IMR-90 (cell line): ENCODE measurements at regions not wholly inside any gene's neighbourhood (a gene's known extent, or its start where the extent isn't known, plus 50 kb on each side); places are given as distances from the start of the nearest gene placed in this dataset.

ENCODE experiments used
- ATAC-seq: fragments of 200-7000 bp; cut with Tn5 transposase; 2 replicates; pipeline ENCODE4 v1.9.1; 2020; ENCODE audit warnings: low read depth, mild to moderate bottlenecking, moderate library complexity
- BruUV-seq: library from RNA; stranded (reverse); fragments of 400-500 nt; replicated peaks from 2 replicates; lab custom pipeline; 2021; lab: Mats Ljungman, UMichigan
- CTCF ChIA-PET: fragments of 300-600 bp; formaldehyde crosslinking; extraction: SDS; loops from one replicate; lab custom pipeline; 2021; ENCODE audit warnings: antibody characterized with exemption; lab: Yijun Ruan, JAX
- POLR2A ChIA-PET: fragments of 300-600 bp; sonication (Branson Sonifier 250); formaldehyde crosslinking; loops from one replicate; lab custom pipeline; 2022; ENCODE audit warnings: antibody characterized with exemption; ENCODE audit not compliant: unreplicated experiment; lab: Charles Lee
- DNase-seq: peaks from one replicate; pipeline ENCODE4 v3.0.0; 2013
- H2AFZ ChIP-seq: replicated peaks from 2 replicates; pipeline ENCODE3; 2013; ENCODE audit warnings: low read length, mild to moderate bottlenecking; ENCODE audit not compliant: poor library complexity
- H2AK5ac ChIP-seq: 2 replicates; pipeline ENCODE4 v1.6.1; 2013; ENCODE audit warnings: low read depth, low read length, inconsistent platforms
- H2AK9ac ChIP-seq: replicated peaks from 2 replicates; pipeline ENCODE3; 2013; ENCODE audit warnings: mild to moderate bottlenecking, low read depth, low read length, moderate library complexity; ENCODE audit not compliant: poor library complexity
- H2BK120ac ChIP-seq: 2 replicates; pipeline ENCODE4 v1.6.1; 2013; ENCODE audit warnings: low read depth, low read length, inconsistent platforms
- H2BK15ac ChIP-seq: 3 replicates; pipeline ENCODE4 v1.6.1; 2013; ENCODE audit warnings: low read depth, low read length, inconsistent platforms
- H2BK20ac ChIP-seq: 2 replicates; pipeline ENCODE4 v1.6.1; 2013; ENCODE audit warnings: low read depth, mild to moderate bottlenecking, inconsistent platforms, low read length, moderate library complexity
- H2BK5ac ChIP-seq: 2 replicates; pipeline ENCODE4 v1.6.1; 2013; ENCODE audit warnings: mild to moderate bottlenecking, low read depth, low read length, inconsistent platforms; ENCODE audit not compliant: poor library complexity, severe bottlenecking
- H3K14ac ChIP-seq: replicated peaks from 2 replicates; pipeline ENCODE4 v1.6.1; 2013; ENCODE audit warnings: low read depth, low read length, inconsistent platforms
- H3K18ac ChIP-seq: 2 replicates; pipeline ENCODE4 v1.6.1; 2013; ENCODE audit warnings: low read depth, low read length, control low read depth
- H3K23ac ChIP-seq: 2 replicates; pipeline ENCODE4 v1.6.1; 2013; ENCODE audit warnings: low read depth, low read length, inconsistent platforms
- H3K27ac ChIP-seq: 2 replicates; pipeline ENCODE4 v1.5.1; 2013; ENCODE audit warnings: mild to moderate bottlenecking, control low read depth, low read length; ENCODE audit not compliant: insufficient read depth
- H3K27me3 ChIP-seq: 2 replicates; pipeline ENCODE4 v1.6.1; 2013; ENCODE audit warnings: low read length; ENCODE audit not compliant: control insufficient read depth, insufficient read depth
- H3K36me3 ChIP-seq: 2 replicates; pipeline ENCODE4 v1.6.1; 2013; ENCODE audit warnings: low read length, mixed read lengths; ENCODE audit not compliant: control insufficient read depth, insufficient read depth
- H3K4ac ChIP-seq: 2 replicates; pipeline ENCODE4 v1.6.1; 2013; ENCODE audit warnings: low read depth, low read length, inconsistent platforms
- H3K4me1 ChIP-seq: 2 replicates; pipeline ENCODE4 v1.6.1; 2013; ENCODE audit warnings: low read length, mixed read lengths; ENCODE audit not compliant: control insufficient read depth, insufficient read depth
- H3K4me2 ChIP-seq: 2 replicates; pipeline ENCODE4 v1.6.1; 2013; ENCODE audit warnings: low read depth, mild to moderate bottlenecking, control low read depth, low read length, moderate library complexity
- H3K4me3 ChIP-seq: 2 replicates; pipeline ENCODE4 v1.5.1; 2013; ENCODE audit warnings: low read depth, mild to moderate bottlenecking, control low read depth, low read length, moderate library complexity; ENCODE audit not compliant: insufficient read depth
- H3K56ac ChIP-seq: 2 replicates; pipeline ENCODE4 v1.6.1; 2013; ENCODE audit warnings: low read length, inconsistent platforms; ENCODE audit not compliant: insufficient read depth; ENCODE audit errors: extremely low read depth
- H3K79me1 ChIP-seq, 2 experiments: 2 replicates each; pipeline ENCODE4 v1.6.1; 2013; ENCODE audit warnings: low read length in 2 of 2, inconsistent platforms in 1 of 2, low read depth in 1 of 2
- H3K9ac ChIP-seq: 2 replicates; pipeline ENCODE4 v1.6.1; 2013; ENCODE audit warnings: low read depth, low read length, control low read depth
- H3K9me1 ChIP-seq: 2 replicates; pipeline ENCODE4 v1.6.1; 2013; ENCODE audit warnings: low read length, inconsistent platforms; ENCODE audit not compliant: insufficient read depth
- H3K9me3 ChIP-seq: 2 replicates; pipeline ENCODE4 v1.6.1; 2013; ENCODE audit warnings: low read length; ENCODE audit not compliant: control insufficient read depth, insufficient read depth
- H4K20me1 ChIP-seq: 2 replicates; pipeline ENCODE4 v1.6.1; 2013; ENCODE audit warnings: low read length, inconsistent platforms; ENCODE audit not compliant: insufficient read depth
- H4K5ac ChIP-seq: 2 replicates; pipeline ENCODE4 v1.6.1; 2013; ENCODE audit warnings: mild to moderate bottlenecking, low read depth, low read length, control low read depth
- H4K8ac ChIP-seq, 2 experiments: 2 replicates each; pipeline ENCODE4 v1.6.1; 2013; ENCODE audit warnings: low read depth in 2 of 2, low read length in 2 of 2, control low read depth in 1 of 2, inconsistent platforms in 1 of 2
- H4K91ac ChIP-seq: 2 replicates; pipeline ENCODE4 v1.6.1; 2013; ENCODE audit warnings: low read depth, low read length, inconsistent platforms; ENCODE audit not compliant: insufficient read depth
- BHLHE40 ChIP-seq: fragments of 150-350 bp; IDR thresholded peaks from 2 replicates; pipeline ENCODE4 v1.6.1; 2016; ENCODE audit warnings: mild to moderate bottlenecking, low read depth, low read length
- CEBPB ChIP-seq: IDR thresholded peaks from 2 replicates; pipeline ENCODE4 v1.6.1; 2012; ENCODE audit warnings: low read depth, low read length, improper control_type of control experiment
- MAFK ChIP-seq: IDR thresholded peaks from 2 replicates; pipeline ENCODE4 v1.6.1; 2012; ENCODE audit warnings: low read depth, low read length, improper control_type of control experiment
- MXI1 ChIP-seq: IDR thresholded peaks from 2 replicates; pipeline ENCODE4 v1.6.1; 2012; ENCODE audit warnings: low read depth, mild to moderate bottlenecking, low read length, moderate library complexity, borderline replicate concordance
- POLR2A ChIP-seq: IDR thresholded peaks from 2 replicates; pipeline ENCODE4 v1.6.1; 2012; ENCODE audit warnings: mild to moderate bottlenecking, low read depth, low read length
- RAD21 ChIP-seq: IDR thresholded peaks from 2 replicates; pipeline ENCODE4 v1.6.1; 2012; ENCODE audit warnings: low read length, improper control_type of control experiment
- RFX5 ChIP-seq: IDR thresholded peaks from 2 replicates; pipeline ENCODE4 v1.8.0; 2012; ENCODE audit warnings: low read depth, mild to moderate bottlenecking, low read length, moderate library complexity
- SMC3 ChIP-seq: fragments of 150-350 bp; IDR thresholded peaks from 2 replicates; pipeline ENCODE4 v1.6.1; 2016; ENCODE audit warnings: low read depth, mild to moderate bottlenecking, antibody characterized with exemption, low read length, moderate library complexity
- WGBS, 2 experiments: methylation state at CpG; one replicate each; pipeline versions ENCODE4 v1.1.5 to v1.1.7; 2013; ENCODE audit warnings: missing lambda C conversion rate in 2 of 2; ENCODE audit not compliant: insufficient read length in 1 of 2; ENCODE audit errors: extremely low coverage in 2 of 2; 5-methylcytosine and 5-hydroxymethylcytosine counted together
- dilution Hi-C: fragments of 300-500 bp; cut with HindIII; formaldehyde crosslinking; loops from one replicate; pipeline ENCODE4 v1.14.3; 2018; ENCODE audit warnings: low sequenced_read_pairs; ENCODE audit not compliant: unreplicated experiment
- in situ Hi-C: fragments of 300-500 bp; cut with MboI; formaldehyde crosslinking; loops from 3 replicates; pipeline ENCODE4 v1.14.3; 2019; ENCODE audit warnings: low sequenced_read_pairs, inconsistent platforms, mixed read lengths
- intact Hi-C: fragments of 100-400 bp; cut with micrococcal nuclease; formaldehyde crosslinking; loops from 2 replicates; pipeline ENCODE4 v1.10.0; 2022
- TF ChIP-seq, protein P1 (sequence below): conservative IDR thresholded peaks from 2 replicates; pipeline ENCODE4 v1.5.1; 2012; ENCODE audit warnings: mild to moderate bottlenecking, low read depth, low read length, improper control_type of control experiment
- TF ChIP-seq, protein P2 (sequence below): fragments of 150-350 bp; IDR thresholded peaks from 2 replicates; pipeline ENCODE4 v1.6.1; 2016; ENCODE audit warnings: low read depth, mild to moderate bottlenecking, low read length, moderate library complexity, borderline replicate concordance
- TF ChIP-seq, protein P3 (sequence below): fragments of 150-350 bp; IDR thresholded peaks from 2 replicates; pipeline ENCODE4 v1.6.1; 2017; ENCODE audit warnings: mild to moderate bottlenecking, antibody characterized with exemption, low read length, low read depth

DNA sequence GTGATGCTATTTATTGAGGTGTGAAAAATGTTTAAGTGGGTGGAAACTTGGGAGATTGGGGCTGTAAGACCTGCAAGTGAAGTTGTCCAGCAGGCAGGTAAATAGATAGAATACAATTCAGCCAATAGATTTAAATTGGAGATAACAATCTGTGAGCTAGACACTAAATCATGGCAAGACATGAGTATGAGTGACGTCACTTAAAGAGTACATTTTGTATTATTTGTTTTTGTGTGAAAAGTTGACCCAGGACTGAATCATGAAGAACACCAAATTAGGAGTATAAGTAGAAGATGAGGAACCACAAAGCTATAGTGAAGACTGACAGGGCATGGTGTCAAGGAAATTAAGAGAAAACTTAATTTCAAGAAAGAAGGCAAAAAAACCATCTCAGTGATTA lies 249.1 kb upstream of the SEMA3C start:
- Histone ChIP-seq H2AK9ac (no peak overlapping the region), H3K9ac (no peak overlapping the region), H4K91ac (no peak overlapping the region), H2AK5ac (no peak overlapping the region), H3K56ac (no peak overlapping the region), H3K27ac (no peak overlapping the region), H3K36me3 (no peaks in the 10 kb centered on the region), H3K4me2 (no peak overlapping the region), H2AFZ (no peak overlapping the region), H2BK15ac (no peak overlapping the region), H2BK120ac (no peak overlapping the region), H3K79me1 (no peaks in the 10 kb centered on the region), H3K4me3 (no peak overlapping the region), H3K27me3 (no peaks in the 10 kb centered on the region), H3K9me1 (no peaks in the 10 kb centered on the region), H4K5ac (no peak overlapping the region), H3K9me3 (no peaks in the 10 kb centered on the region), H4K8ac (no peak overlapping the region), H2BK5ac (no peak overlapping the region), H3K14ac (no peak overlapping the region), H3K18ac (no peak overlapping the region), H3K4me1 (peaks cover 3% of the 10 kb centered on the region; the same call in 1 of the 2 replicates), H2BK20ac (no peak overlapping the region), H4K20me1 (no peaks in the 10 kb centered on the region), H3K23ac (no peak overlapping the region), H3K4ac (no peak overlapping the region)
- no CpG with 5 or more reads among the region's 1 CpG for WGBS, 2 experiments
- ATAC-seq, result no peak
- in situ Hi-C loops (no loop called here), dilution Hi-C loops (no loop called here), intact Hi-C loops (no loop called here)
- BruUV-seq, result no TSS peak
- ChIA-PET POLR2A (interaction anchor here (0.6 kb wide), 1 partner anchor 258 kb away, joined by 5 read pairs; no protein-coding TSS in a partner anchor), CTCF (interaction anchor here (1.4 kb wide), 1 partner anchor 17 kb away, joined by 6 read pairs; no protein-coding TSS in a partner anchor)
- no peak for DNase-seq
- no peak for TF ChIP-seq MXI1
- TF ChIP-seq, protein P1, sequence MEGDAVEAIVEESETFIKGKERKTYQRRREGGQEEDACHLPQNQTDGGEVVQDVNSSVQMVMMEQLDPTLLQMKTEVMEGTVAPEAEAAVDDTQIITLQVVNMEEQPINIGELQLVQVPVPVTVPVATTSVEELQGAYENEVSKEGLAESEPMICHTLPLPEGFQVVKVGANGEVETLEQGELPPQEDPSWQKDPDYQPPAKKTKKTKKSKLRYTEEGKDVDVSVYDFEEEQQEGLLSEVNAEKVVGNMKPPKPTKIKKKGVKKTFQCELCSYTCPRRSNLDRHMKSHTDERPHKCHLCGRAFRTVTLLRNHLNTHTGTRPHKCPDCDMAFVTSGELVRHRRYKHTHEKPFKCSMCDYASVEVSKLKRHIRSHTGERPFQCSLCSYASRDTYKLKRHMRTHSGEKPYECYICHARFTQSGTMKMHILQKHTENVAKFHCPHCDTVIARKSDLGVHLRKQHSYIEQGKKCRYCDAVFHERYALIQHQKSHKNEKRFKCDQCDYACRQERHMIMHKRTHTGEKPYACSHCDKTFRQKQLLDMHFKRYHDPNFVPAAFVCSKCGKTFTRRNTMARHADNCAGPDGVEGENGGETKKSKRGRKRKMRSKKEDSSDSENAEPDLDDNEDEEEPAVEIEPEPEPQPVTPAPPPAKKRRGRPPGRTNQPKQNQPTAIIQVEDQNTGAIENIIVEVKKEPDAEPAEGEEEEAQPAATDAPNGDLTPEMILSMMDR, result no peak
- TF ChIP-seq CEBPB, result no peak
- TF ChIP-seq SMC3, result no peak
- TF ChIP-seq POLR2A, result no peak
- TF ChIP-seq, protein P2, sequence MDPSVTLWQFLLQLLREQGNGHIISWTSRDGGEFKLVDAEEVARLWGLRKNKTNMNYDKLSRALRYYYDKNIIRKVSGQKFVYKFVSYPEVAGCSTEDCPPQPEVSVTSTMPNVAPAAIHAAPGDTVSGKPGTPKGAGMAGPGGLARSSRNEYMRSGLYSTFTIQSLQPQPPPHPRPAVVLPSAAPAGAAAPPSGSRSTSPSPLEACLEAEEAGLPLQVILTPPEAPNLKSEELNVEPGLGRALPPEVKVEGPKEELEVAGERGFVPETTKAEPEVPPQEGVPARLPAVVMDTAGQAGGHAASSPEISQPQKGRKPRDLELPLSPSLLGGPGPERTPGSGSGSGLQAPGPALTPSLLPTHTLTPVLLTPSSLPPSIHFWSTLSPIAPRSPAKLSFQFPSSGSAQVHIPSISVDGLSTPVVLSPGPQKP, result no peak
- TF ChIP-seq, protein P3, sequence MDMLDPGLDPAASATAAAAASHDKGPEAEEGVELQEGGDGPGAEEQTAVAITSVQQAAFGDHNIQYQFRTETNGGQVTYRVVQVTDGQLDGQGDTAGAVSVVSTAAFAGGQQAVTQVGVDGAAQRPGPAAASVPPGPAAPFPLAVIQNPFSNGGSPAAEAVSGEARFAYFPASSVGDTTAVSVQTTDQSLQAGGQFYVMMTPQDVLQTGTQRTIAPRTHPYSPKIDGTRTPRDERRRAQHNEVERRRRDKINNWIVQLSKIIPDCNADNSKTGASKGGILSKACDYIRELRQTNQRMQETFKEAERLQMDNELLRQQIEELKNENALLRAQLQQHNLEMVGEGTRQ, result no peak
- no peak for TF ChIP-seq RAD21
- no peak for TF ChIP-seq BHLHE40
- no peak for TF ChIP-seq MAFK
- no peak for TF ChIP-seq RFX5
